RPMI7951 (cell line): ENCODE measurements at regions not wholly inside any gene's neighbourhood (a gene's known extent, or its start where the extent isn't known, plus 50 kb on each side); places are given as distances from the start of the nearest gene placed in this dataset.
A peak's percentile ranks its signal among the peaks of the same experiment; 100 is the strongest.

Experiments
- DNase-seq: peaks from one replicate; pipeline ENCODE4 v3.0.0-alpha.2; 2012; ENCODE audit warnings: low read depth

DNA sequence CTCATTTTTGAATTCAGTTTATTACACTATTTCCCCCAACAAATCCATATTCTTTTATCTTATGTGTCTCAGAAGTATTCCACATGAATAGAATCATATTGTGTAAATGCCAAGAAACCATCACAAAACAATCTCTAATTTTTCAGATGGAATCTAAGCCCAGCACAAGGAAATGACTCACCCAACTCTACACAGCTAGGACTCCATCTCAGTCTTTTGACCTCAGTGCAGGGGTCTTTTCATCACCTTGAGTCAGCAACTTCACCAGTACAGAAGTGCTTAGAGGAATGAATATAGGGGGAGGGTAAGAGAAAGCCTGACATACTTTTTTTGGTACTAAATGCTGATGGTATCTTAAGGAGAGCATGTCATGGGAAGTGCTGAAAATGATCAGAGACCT, 169.3 kb upstream of the LRRN1 start:
- no peak for DNase-seq

DNA sequence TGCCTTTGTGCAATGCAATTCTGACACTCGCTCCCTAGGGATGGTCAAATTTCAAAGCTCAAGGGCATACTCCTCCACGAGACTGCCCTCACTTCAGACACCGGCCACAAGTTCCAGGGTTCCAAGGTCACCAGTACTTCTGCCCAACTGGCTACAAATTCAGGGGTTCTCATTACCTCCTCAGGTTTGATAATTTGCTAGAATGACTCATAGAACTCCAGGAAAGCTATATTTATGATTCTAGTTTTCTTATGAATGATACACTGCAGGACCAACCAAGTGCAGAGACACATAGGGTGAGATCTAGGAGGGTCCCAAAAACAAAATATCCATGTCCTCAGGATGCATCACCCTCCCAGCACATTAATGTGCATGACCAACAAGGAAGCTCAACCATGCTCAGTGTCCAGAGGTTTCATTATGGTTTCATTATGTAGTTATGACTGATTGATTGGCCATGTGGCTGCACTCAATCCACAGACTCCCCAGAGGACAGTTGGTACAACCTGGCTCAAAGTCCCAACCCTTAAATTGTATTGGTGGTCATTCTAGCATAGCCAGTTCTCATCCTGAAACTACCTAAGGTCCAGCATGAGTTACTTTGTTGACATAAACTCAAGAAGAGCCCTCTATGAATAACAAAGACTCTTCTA, 170.4 kb upstream of the LRRN1 start:
- no peak for DNase-seq

DNA sequence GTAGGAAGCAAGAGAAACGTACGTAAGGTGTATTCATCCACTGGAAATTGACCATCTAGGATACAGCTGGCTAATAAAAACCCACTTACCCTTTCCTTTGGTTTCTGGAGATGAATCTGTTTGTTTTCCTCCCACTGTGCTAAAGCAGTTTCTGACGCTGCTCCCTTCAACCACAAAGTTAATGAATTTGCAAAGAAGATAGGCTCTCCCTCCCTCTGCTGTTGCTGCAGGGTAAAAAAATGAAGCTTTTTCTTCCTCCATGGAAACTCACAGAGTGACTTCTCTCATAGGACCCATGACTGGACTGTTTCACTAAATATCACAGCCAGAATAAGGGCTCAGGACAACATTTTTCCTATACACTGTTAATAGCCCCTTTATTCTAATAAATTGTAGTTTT, 172.1 kb upstream of the LRRN1 start:
- DNase-seq = no peak

DNA sequence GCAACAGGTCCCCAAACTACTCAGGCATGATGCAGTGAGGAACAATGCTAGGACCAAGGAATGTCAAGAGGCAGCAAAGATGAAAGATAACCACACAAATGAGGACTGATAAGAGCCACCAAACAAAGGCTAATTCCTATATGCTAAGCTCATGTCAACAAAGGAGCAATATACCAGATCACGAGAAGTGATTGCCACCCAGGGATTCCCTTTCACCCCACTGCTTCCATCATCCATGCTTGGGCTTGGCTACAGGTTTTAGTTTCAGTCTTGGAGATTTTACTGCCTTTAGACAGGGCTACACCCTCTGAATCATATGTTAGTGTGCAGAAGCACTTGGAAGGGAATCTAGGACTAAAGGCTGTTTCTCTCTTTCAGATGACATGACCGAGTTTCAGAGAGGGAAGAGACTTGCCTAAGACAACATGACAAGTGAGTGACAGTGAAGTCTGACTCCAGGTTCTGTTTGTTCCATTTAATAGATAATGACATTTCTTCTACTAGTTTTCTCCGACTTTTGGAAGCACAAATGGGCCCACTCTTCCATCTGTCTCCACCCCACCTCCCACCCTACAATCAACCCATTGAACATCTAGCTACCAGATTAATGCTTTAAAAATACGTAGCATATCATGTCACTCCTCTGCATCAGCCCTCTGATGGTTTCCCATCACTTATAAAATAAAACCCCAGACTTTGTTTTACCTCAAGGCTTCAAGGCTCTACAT, 173.5 kb upstream of the LRRN1 start:
- no peak for DNase-seq

DNA sequence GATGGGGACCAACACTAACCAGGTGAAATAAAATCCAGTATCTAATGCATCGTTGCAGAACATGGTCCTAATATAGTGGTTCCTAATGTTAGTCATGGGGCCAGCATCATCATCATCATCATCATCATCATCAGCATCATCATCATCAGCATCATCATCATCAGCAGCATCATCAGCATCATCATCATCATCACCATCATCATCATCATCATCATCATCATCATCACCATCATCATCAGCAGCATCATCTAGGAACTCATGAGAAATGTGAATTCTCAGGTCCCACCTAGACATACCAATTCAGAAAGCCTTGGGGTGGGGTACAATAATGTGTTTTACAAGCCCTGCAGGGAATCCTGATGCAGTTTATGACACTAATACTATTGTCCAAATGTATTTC, 179.4 kb upstream of the LRRN1 start:
- DNase-seq = no peak

DNA sequence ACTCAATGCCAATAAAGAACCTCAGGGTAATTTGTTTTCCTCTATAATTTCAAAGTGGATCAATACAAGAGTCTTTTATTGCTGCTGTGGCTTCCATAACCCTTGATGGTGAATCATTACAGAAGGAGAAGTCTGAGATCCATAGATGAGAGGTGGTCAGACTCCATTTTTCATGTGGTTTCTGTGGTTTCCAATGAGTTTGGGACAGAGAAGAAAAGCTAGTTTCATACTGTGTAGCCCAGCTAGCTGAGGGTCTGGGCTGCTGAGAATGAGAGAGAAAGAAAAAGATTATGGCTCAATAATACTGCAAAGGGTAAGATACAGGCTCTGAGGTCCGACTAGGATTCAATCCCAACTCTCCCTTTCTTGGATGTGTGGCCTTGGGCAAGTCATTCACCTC, 180.6 kb upstream of the LRRN1 start:
- DNase-seq = no peak

DNA sequence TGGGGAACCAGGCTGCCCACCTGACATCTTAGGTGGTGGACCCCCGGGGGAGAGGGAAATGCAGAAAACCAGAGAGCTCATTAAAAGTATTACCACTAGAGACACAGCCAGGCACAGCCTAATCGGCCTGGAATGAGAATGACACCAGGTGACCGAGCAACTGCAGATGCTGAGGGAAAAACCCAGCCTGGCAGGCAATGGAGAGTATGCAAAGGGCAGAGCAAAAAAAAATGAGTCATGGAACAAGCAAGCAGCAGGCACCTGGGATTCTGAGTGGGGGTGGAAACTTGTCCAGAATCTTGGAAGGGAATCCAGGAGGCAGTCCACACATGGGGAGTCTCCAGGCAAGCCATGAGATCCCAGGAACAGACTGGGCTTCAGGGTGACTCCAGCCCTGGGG, 183.7 kb upstream of the LRRN1 start:
- DNase-seq = peak; percentile 1

DNA sequence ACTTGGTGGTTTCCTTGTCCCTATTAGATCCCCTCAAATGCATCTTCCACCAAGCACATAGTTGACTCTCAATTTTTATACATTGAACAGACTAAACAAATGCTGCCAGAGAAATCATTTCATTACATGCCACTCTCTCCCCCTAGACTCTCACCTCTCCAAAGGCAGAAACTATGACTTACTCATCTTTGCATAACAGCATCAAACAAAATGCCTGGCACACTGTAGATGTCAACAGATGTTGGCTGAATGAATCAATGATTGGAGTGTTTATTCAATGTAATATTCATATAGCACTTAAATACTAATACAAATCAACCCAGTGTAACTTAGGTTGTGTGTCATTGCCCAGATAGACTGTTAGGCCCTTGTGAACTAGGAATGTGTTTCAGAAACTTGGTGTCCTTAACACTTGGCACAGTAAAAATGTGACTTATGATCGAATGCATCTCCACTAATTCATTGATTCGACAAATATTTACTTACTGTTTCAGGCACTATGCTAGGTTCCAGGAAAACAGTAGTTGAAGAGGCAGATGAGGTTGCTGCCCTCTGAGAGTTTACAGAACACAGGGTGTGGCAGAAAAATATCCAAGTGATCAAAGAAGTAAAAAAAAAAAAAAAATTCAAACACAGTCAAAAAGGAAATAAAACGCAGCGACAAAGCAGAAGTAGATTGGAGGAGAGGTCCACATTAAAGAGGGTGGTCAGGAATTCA, 188.5 kb upstream of the LRRN1 start:
- no peak for DNase-seq

DNA sequence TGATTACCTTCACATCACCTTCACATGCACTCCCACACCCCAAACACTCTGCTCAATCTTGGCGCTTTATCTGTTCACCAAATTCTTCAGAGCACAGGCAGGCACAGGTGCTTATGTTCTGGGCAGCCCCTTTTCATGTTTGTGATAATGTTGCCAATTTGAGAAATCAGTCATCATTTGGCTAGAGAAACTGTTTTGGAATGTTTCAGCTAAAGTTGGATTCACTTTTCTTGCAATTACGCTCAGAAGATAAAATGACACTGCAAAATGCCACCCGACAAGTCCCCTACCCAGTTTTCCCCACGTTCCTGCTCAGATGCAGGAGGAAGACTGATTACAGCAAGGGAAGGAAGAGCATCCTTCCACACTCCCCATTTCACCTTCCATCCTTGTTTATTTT, 192.9 kb upstream of the LRRN1 start:
- DNase-seq = no peak

DNA sequence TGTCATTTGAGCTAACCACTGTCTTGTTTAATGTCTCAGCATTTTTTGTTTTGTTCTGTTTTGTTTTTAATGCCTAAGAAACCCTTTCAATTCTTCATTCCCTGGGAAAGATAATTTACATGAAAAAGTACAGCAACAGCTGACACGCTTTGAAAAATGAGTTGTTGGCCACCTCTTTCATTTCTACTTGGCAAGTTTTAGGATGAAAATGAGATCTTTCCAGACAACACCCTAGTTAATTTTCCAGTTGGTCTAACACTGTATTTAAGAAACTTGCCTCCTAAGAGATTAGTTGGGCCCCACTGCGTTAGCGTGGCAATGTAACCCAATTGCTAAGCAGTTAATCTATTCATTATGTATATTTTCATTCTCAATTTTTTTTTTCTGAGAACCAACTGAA, 194.0 kb upstream of the LRRN1 start:
- DNase-seq = no peak

DNA sequence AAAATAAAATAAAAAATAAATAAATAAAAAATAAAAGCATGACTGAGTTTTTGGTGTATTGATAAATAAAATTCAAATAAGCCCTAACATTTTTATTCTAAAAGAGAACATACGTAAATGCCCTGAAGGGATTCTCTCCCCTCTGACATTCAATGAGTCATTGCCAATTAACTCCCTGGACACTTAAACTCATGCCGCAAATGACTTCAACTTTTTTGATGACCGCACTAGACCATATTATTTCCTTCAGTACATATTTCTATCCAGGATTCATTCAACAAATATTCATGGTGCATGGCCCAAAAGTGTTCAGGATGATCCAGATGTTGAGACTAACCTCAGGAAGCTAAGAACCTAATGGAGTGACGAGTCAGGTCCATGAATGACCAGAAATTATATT, 195.9 kb upstream of the LRRN1 start:
- DNase-seq = peak; percentile 42

DNA sequence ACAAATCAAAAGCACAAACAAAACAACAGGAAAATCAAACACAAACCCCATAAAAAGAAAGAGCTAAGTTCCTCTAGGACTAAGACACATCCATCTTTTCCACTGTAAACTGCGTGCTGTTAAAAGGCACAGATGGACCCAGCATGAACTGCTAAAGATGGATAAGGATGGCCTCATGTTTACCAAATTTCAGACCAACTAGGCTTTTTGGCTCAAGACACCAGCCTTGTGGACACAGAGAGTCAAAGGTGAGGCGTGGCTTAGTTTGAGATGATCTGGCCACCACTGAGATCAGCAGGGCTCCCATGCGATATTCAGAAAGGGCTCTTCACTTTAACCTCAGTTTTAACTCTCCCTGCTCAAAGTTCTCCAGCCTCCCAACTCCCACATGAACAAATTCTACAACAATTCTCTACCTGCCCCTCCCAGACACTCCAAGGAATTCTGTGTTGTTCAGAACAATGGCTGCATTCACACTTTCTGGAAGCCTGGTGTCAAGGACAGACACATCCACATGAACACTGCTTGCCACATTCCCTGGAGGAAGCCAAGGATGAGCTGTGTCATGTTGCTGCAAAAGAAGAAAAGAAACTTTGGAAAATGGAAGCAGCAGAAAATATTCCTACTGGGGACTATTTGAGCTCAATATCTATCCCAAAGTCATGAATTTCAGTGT, 198.4 kb upstream of the LRRN1 start:
- no peak for DNase-seq

DNA sequence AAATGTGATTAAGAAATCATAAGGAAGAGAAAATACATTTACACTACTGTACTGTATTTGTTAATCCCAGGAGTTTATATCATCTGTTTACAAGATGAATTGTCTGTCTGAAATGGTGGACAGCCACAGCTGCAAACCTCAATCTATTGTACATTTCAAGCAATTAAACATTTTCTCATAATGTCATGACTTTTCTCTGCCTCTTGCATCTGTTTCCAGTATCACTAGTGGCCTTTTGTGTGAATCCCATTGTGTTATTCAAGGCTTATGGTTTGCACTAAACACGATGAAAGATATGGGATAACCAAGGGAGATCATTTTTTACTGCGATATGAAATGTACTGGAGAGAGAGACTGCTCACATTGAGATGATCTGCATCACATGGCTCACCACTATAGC, 200.2 kb upstream of the LRRN1 start:
- DNase-seq = no peak

DNA sequence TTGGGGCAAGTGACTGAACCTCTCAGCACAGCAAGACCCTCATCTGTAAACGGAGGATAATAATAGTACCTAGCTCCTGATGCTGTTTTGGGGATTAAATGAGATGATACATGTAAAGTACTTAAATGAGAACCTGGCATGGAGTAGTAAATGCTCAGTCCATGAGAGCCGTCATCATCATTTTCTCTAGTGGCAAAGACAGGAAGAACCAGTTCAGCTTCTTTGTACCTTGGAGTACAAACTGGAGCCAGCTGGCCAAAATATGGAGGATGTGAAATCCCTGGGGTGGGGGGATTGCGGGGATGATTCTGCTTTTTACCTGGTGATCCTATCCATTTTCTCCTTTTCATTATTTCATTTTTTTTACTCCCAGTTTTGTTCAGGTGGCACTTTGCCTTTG, 204.2 kb upstream of the LRRN1 start:
- DNase-seq = no peak

DNA sequence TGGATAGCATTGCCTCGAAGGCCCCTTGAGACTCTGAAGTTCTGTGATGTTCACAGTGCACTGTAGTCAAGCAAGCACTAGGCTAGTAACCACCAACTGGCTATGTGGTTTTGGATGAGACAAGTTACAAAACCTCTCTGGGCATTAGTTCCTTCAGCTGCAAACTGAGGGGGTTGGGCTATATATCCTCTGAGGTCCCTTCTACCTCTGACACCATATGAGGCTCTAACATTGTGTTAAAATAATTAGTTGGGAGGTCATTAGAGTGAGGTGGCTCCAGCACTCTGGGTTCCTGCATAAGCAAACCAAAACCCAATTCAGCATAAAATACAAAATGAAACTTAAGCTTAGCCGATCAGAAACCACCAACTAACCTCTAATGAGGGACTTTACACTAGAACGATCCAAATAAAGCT, 209.5 kb upstream of the LRRN1 start:
- no peak for DNase-seq

DNA sequence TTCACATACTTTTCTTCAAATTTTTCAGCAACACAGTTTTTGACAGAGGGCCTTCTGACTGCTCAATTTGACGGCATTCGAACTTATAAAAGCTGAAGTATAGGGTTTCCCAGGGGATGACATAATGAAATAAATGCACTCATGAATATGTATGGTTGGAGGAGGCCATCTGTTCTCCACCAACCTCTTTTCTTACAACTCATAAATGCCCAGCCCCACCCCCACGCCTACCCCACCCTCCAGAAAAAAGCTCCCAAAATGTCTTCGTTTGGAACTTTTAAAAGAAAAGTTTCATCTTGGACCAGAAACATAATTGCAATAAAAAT, 211.6 kb upstream of the LRRN1 start:
- no peak for DNase-seq

DNA sequence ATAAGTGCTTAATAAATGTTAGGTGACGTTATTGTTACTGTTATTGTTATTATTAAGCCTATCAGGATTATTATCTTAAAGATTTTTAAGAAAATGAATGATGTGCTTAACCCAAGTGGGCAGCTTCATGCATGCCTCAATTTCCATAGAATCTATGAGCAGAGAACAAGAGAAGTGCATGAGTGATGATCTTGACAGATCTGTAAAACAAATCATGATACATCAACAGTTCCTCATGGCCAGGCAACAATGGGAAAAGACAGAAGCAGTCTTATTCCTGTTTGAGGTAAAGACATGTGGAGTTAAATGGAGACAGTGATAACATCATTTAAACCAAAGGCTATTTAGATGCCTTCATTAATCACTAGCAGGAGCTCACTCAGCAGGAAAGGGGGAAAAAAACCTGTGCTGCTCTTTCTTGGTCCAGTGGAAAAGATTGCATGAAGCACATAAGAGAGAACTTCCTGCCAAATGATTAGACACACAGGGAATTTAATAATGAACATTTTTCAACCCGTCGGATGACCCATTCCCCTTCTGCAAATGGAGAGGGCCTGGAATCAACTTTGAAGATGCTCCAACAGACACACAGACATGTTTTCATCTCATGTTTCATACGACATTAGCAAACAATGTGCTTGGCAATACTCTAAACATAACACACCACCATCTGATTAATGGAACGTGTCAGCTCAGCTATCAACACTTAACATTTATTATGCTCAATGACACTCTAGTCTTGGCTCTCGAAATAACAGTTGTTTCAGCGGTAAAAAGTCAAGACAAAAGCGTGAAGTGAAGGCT, 212.2 kb upstream of the LRRN1 start:
- DNase-seq = no peak

DNA sequence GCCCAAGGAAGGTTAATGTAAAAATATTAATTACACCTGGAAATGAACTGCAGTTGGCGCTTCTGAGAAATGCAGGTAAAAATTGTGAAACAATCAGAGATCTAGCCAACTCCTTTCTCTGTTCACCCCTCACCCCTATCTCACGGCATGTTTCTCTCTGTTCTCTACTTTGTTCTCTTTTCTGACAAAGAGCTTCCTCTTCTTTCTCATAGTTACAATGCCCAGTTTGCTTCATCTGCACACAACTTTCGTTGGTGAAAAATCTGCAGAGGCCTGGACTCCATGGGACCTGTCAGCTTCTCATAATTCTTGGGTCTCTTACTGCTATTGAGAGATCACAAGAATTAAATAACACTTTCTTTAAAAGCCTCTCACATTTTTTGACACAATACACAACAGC, 212.9 kb upstream of the LRRN1 start:
- DNase-seq = no peak

DNA sequence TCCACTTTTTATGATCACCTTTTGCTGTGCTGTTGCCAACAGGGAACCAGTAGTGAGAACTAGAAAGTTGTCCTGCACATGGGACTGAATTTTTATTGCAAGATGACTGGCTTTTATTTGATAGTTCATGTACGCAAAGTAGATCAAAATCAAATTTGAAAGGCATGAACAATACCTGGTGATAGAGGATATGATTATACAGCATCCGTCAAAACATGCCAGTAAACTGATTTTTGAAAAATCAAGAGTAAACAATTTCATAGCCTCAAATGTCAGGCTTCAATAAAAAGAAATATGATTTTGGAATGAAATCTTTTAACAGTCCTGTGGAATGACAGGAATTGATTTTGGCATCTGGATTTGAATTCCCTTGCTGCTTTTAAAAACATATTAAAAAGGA, 219.6 kb upstream of the LRRN1 start:
- no peak for DNase-seq

DNA sequence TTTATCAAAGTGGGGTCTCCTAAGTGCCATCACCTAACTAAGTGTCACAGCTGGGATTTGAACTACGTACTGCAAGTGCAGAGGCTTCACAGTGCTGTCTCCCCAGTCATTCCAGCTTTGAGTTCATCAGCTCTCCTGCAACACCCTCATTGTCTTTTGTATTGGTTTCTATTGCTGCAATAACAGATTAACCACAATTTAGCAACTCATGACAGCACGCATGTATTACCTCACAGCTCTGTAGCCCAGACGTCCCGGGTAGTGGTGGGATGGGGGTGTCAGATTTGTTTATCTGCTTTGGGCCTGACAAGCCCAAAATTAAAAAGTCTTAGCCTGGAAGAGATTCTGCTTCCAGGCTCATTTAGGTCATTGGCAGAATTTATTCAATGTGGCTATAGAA, 220.5 kb upstream of the LRRN1 start:
- no peak for DNase-seq

DNA sequence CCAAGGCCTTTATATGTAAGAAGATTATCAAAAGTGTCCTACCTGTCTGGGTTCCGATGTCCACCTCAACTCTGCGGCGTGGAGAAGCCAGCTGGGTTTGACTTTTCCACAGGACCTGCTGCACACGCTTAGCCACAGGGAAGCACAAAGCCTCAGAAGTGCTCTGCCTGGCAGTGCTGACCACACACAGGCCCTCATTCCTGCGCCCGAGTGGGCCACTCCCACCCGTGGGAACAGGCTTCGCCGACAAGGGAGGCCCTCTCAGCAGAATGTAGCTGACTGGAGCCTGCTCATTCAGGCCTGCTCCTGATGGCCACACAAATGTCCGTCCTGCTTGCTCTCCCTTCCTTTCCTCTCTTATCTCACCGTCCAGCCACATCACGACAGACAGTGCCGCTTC, 221.4 kb upstream of the LRRN1 start:
- no peak for DNase-seq

DNA sequence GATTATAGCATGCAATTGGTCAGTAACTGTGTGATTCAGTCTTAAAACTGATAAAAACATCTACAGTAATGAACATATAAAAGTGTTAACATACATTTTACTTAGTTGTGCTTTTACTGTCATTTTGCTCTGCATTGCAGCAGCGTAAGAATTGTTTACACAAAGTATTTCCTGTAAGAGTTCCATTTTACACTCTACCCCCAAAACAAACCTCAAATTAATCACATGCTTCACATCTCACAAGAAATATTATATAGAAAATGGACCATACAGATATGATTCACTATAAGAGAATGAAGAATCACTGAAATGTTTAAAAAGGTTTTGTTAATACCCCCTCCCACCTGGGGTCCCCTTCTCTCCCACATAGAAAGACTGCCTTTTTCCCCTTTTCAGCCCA, 225.9 kb upstream of the LRRN1 start:
- DNase-seq = no peak
